Stimulated activated CD8-positive, alpha-beta memory T cell treated with anti-CD3 and anti-CD28 coated beads, Interleukin-4, amount 100 ng/mL, for 24 hours (primary cell): ENCODE measurements at regions not wholly inside any gene's neighbourhood (a gene's known extent, or its start where the extent isn't known, plus 50 kb on each side); places are given as distances from the start of the nearest gene placed in this dataset.
"Not testable (repeated sequence)": the region's sequence is repeated elsewhere in the genome, so short reads cannot be mapped to it uniquely, and the experiment has no call there.

Experiments used
- DNase-seq: peaks from one replicate; pipeline ENCODE4 v3.0.0-alpha.2; 2020; ENCODE audit warnings: low read depth

- no peak for DNase-seq
Measured at GRCh38 chr4:177494791-177495190, 52.6 kb upstream of the AGA start.

DNA sequence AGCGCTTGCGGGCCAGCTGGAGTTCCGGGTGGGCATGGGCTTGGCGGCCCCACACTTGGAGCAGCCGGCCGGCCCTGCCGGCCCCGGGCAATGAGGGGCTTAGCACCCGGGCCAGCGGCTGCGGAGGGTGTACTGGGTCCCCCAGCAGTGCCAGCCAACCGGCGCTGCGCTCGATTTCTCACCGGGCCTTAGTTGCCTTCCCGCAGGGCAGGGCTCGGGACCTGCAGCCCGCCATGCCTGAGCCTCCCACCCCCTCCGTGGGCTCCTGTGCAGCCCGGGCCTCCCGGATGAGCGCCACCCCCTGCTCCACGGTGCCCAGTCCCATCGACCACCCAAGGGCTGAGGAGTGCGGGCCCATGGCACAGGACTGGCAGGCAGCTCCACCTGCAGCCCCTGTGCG lies 53.4 kb upstream of the AGA start:
- DNase-seq: not testable (repeated sequence)

- no peak for DNase-seq
Measured at GRCh38 chr4:177499537-177499936, 57.3 kb upstream of the AGA start.

GRCh38 chr4:177505171-177505615 lies 63.0 kb upstream of the AGA start:
- no peak for DNase-seq

DNA sequence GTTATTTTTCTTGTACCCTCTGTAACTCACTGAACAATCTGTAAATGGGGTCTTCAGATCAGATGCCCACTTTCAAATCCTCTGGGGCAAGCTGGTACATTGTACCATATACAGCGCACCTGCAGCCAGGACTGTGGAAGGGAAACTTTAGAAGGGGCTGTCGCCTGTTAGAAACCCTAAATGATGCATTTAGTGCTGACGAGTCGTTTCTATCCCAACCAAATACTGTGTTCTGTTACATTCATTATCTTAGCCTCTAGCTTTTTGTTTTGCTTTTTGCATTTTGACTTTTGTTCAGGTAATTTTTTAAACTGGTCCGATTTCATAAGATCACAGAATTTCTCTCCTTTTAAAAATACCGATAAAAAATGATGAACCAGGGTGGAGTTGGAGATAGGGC lies 66.4 kb upstream of the AGA start:
- DNase-seq: no peak

DNA sequence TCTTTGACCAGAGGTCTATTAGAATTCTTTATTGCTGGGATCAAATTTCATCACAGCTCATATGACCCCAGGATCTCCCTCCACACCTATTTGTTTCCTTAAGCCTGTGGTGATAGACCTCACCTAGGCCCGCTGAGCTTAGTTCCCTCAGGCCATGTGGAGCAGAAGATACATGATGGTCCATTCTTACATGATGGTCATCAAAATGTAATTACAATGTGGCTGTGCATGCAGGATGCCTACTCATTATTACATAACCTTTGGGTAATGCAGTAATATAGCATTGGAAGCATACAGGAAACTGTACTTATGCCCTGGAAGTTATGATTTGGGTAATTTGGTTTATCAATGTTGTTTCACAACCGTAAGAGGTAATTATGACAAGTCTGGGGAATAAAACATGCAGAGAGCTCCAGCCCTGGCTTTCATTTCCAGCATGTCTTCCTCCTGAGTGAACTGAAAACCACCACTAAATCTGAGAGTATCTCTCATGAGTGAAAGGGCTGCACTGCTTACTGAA lies 67.0 kb upstream of the AGA start:
- no peak for DNase-seq

GRCh38 chr4:177511611-177512010 lies 69.4 kb upstream of the AGA start:
- DNase-seq: no peak

GRCh38 chr4:177512646-177513045 lies 70.4 kb upstream of the AGA start:
- DNase-seq: no peak

DNA sequence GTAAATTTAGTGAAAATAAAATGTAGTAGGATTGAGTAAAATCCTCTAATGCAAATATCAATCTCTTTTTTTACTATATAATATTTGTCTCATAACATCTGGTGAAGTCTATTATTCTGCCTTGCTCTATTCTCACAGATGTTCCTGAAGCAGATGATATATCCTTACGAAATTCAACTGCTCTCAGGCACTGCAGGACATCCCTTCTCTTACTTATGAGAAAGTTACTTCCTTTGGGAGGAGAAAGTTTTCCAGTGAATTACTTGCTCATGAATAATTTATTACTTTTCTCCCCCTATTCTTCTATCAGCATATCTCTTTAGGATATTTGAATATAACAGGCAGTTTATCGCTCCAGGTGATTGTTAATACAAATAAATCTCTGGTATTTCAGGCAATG lies 75.6 kb upstream of the AGA start:
- no peak for DNase-seq

GRCh38 chr4:177519481-177520260 lies 77.4 kb upstream of the AGA start:
- DNase-seq: no peak

DNA sequence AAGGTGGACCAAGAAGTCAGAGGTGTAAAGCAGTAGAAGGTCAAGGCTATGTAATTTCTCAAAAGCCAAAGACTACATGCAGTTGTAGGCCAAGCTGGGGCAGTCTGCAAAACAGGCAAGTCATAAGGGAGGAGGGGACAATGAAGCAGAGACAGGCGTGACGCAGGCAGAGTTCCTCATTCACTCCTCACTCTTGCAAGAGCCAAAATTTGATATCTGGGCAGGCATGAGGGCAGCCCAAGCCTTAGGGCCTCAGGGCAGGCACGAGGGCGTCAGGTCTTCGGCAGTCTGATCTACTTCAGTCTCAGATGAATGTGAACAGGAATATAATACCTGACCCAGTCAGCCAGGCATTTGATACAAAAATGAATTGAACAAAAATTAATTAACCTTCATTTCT lies 86.4 kb upstream of the AGA start:
- no peak for DNase-seq

DNA sequence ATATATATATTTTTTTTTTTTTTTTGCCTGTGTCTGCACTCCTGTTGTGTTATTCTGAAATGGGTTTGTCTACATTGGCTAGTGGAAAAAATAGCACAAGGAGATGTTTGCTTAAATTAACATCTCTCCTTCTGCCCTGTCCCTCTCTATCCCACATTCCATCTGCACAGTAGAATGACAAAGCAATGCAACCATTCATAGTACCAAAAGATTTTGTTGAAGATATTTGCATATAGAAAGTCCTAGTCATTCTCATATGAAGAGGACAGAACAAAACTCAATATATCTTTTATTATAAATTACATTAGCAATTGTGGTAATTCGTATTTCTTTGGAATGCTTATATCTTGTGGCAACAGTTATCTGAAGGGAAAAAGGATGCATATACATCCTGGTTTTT lies 88.3 kb upstream of the AGA start:
- no peak for DNase-seq

GRCh38 chr4:177532358-177532757 lies 90.1 kb upstream of the AGA start:
- DNase-seq: no peak

DNA sequence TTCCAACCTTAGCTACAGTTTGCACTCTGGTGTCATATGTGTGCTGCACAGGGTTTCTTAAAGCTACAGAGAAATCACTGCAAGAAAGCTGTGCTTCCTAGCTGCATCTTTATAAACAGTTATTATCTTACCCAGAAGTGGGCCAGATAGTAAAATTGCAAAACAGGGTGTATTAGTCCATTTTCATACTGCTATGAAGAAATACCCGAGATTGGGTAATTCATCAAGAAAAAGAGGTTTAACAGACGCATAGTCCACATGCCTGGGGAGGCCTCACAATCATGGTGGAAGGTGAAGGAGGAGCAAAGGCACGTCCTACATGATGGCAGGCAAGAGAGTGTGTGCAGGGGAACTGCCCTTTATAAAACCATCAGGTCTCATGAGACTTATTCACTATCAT lies 92.6 kb upstream of the AGA start:
- not testable (repeated sequence) for DNase-seq

- no peak for DNase-seq
Measured at GRCh38 chr4:177546745-177547144, 104.5 kb upstream of the AGA start.

- no peak for DNase-seq
Measured at GRCh38 chr4:177547985-177548384, 105.7 kb upstream of the AGA start.

- DNase-seq: no peak
Measured at GRCh38 chr4:177555007-177555574, 112.9 kb upstream of the AGA start.

- no peak for DNase-seq
Measured at GRCh38 chr4:177557416-177557815, 115.2 kb upstream of the AGA start.

DNA sequence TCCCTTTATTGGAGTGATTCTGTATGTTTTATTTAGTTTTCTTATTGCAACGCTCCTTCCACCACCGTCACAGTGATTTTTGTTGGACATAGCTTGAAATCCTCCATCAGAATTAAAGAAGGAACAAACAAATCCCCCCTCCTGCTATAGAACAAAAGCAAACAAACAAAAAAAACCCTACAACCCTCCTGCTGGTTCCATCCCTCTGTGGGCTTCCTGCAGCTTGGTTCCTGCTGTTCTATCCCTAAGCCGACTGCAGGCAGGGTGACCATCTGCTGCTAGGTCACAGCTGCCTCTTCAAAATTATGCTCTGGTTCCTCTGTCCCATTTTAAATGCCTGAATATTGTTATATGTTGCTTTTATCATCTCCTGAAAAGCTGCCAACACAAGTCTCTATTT lies 116.8 kb upstream of the AGA start:
- no peak for DNase-seq

DNA sequence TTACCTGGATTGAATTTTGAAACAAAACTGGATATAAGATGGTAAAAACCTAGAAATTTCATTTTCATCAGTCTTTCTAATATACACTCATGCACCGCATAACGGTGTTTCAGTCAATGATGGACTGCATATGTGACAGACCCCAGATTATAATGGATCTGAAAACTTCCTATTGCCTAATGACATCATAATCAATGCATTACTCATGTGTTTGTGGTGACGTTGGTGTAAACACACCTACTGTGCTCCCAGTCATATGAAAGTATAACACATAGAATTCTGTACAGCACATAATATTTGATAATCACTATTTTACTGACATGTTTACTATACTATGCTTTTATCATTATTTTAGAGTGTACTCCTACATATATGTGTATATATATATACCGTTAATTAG lies 119.9 kb upstream of the AGA start:
- no peak for DNase-seq

DNA sequence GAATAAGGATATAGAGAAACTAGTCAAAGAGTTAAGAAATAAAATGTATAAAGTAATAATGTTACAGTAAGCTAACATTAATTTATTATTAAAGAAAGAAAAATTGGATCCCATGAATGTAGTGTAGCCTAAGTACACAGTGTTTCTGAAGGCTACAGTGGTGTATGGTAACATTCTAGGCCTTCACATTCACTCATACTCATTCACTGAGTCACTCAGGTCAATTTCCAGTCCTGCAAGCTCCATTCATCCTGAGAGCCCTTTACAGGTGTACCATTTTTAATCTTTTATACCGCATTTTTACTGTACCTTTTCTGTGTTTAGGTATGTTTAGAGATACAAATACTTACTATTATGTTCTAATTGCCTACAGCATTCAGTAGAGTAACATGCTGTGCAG lies 120.6 kb upstream of the AGA start:
- no peak for DNase-seq

GRCh38 chr4:177566691-177567090 lies 124.5 kb upstream of the AGA start:
- DNase-seq: no peak

DNA sequence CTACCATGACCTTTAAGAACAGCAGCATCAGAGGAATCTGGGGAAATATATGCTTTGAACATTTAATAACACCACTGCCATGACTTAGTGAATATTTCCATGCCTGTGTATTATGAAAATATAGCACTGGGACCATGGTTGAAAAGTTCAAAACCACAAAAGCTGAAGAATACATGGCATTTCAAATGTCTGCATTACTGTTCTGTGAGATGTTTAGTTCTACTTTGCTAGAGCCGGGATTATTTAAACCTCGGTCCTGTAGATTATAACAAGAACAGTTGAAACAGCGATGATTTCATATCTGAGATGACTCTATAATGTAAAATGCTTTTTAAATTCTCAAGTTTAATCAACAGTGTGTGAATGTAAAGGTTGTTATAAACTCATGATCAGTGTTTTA lies 126.7 kb upstream of the AGA start:
- no peak for DNase-seq

GRCh38 chr4:177569434-177569833 lies 127.2 kb upstream of the AGA start:
- no peak for DNase-seq
